ENCODE measurements at regions not wholly inside any gene's neighbourhood (a gene's known extent, or its start where the extent isn't known, plus 50 kb on each side); places are given as distances from the start of the nearest gene placed in this dataset.

GRCh38 chr9:87158765-87159164 lies 211.5 kb upstream of the GAS1 start:
- no peak for DNase-seq

GRCh38 chr9:87160148-87161102 lies 213.1 kb upstream of the GAS1 start:
- no peak for DNase-seq

- no peak for DNase-seq
Observed at GRCh38 chr9:87167161-87167560, 219.9 kb upstream of the GAS1 start.

- no peak for DNase-seq
Observed at GRCh38 chr9:87167582-87167981, 220.3 kb upstream of the GAS1 start.

GRCh38 chr9:87178302-87178701 lies 231.0 kb upstream of the GAS1 start:
- no peak for DNase-seq

GRCh38 chr9:87179553-87180340 lies 232.4 kb upstream of the GAS1 start:
- DNase-seq, result no peak

GRCh38 chr9:87180361-87180760 lies 233.1 kb upstream of the GAS1 start:
- no peak for DNase-seq

GRCh38 chr9:87180841-87181240 lies 233.5 kb upstream of the GAS1 start:
- no peak for DNase-seq

GRCh38 chr9:87181670-87182069 lies 234.4 kb upstream of the GAS1 start:
- no peak for DNase-seq

- no peak for DNase-seq
Observed at GRCh38 chr9:87184956-87185642, 237.8 kb upstream of the GAS1 start.

GRCh38 chr9:87187656-87188055 lies 240.3 kb upstream of the GAS1 start:
- no peak for DNase-seq

GRCh38 chr9:87189006-87189405 lies 241.7 kb upstream of the GAS1 start:
- DNase-seq, result no peak

GRCh38 chr9:87193151-87193550 lies 245.8 kb upstream of the GAS1 start:
- DNase-seq, result no peak

GRCh38 chr9:87193925-87194868 lies 246.9 kb upstream of the GAS1 start:
- no peak for DNase-seq

- no peak for DNase-seq
Observed at GRCh38 chr9:87195306-87195705, 248.0 kb upstream of the GAS1 start.

- no peak for DNase-seq
Observed at GRCh38 chr9:87197349-87198130, 250.2 kb upstream of the GAS1 start.

GRCh38 chr9:87198716-87199115 lies 251.4 kb upstream of the GAS1 start:
- DNase-seq, result no peak

GRCh38 chr9:87199278-87199677 lies 252.0 kb upstream of the GAS1 start:
- no peak for DNase-seq

- DNase-seq, result no peak
Observed at GRCh38 chr9:87199782-87200181, 252.5 kb upstream of the GAS1 start.

- no peak for DNase-seq
Observed at GRCh38 chr9:87201351-87201751, 254.0 kb upstream of the GAS1 start.

- no peak for DNase-seq
Observed at GRCh38 chr9:87206064-87206661, 258.9 kb upstream of the GAS1 start.
